GM18507 (cell line): ENCODE measurements at regions not wholly inside any gene's neighbourhood (a gene's known extent, or its start where the extent isn't known, plus 50 kb on each side); places are given as distances from the start of the nearest gene placed in this dataset.
"Not testable (repeated sequence)": the region's sequence is repeated elsewhere in the genome, so short reads cannot be mapped to it uniquely, and the experiment has no call there.

ENCODE experiments used
- DNase-seq: peaks from one replicate; pipeline ENCODE4 v3.0.0; 2011; ENCODE audit warnings: low read depth; ENCODE audit not compliant: insufficient read length; ENCODE audit errors: extremely low spot score
- FAIRE-seq: peaks from 2 replicates; lab custom pipeline; 2011; peaks lifted over from hg19 to GRCh38; lab: Jason Lieb, UNC

DNA sequence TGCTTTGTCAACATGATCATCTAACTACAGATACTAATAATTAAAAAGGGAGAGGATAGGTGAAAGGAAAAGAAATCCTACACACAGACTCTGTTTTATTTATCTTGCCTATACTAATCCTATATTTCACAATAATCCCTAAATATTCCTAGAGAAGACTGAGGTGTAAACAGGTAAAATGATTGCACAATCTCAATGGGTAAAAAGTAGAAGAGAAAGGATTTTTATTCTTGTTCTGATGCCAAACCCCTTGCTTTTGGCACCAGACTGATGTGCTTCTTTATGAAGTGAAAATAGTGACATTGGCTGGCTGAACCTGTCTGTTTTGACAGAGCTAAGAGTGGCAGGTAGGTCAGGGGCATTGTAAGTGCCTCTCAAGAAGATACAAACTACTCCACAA is 101.9 kb upstream of the ZPLD1 start:
- FAIRE-seq (no peak), DNase-seq (no peak)

DNA sequence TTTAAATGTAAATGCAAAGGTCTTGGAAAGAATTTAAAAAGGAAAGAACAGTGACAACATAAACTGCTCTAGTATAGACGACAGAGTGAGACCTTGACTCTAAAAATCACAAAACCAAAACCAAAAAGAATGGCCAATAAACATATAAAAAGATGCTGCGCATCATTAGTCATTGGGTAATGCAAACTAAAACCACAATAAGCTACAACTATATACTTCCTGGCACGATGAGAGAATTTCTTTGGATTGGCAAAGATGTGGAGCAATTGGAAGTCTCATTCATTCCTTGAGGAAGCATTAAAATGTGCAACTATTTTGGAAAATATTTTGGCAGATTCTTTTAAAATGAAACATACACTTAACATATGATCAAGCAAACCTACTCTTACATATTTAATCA is 98.7 kb upstream of the ZPLD1 start:
- no peak for FAIRE-seq

DNA sequence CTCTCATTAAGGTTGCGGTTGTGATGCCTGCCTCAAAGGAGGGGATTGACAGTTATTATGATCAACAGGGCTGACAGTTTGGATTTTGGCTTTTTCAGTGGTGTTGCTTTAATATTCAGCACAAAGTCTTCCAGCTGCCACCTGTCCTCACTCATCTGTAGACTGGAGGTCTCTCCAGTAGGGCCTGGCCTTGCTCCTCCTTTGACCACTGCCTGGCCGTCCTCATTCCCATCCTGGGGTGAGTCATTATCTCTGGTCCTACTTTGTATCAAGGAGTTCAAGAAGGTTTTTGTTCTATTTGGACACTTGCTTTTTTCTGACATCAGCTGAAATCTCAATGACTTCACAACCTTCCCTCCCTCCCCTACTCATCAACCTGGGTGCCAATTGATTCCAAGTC is 95.1 kb upstream of the ZPLD1 start:
- no peak for FAIRE-seq
- DNase-seq, result no peak

More for the DNA sequence above, 98.7 kb upstream of the ZPLD1 start:
- no peak for DNase-seq

- DNase-seq (no peak), FAIRE-seq (no peak)
These were observed 87.9 kb upstream of the ZPLD1 start for GRCh38 chr3:102346897-102347296.

DNA sequence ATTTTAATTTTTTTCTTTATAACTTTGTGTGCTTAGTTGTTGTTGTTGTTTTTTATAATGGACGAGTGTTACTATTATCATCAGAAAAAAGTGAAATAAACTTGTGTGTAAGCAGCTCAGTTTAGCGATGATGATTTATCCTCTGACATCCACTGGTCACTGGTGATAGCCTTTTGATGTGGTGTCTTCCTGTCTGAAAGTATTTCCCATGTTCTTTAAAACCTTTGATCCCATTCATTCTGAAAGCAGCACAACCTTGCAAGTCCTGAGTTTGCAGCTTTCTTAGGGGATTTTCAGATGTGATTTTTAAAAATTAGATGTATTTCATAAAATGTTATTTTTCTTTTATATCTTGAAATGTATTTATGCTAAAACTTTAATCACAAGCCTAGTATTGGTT is 85.9 kb upstream of the ZPLD1 start:
- DNase-seq, result no peak
- no peak for FAIRE-seq

DNA sequence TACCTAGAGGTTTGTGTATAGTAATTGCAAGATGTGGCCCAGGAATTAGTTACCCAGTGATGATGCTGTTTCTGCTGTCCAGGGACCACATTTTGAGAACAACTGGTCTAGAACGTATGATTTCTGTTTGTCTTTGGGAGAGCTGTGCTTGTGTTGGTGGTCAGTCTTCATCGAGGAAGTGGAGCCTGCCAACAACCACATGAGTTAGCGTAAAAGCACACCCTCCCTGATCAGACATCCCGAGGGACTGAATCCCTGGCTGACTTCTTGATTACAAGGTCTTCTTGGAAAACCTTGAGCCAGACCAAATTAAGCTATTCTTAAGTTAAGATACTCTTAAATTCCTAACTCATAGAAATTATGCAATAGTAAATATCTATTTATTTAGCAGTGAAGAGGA is 81.7 kb upstream of the ZPLD1 start:
- no peak for DNase-seq
- FAIRE-seq, result no peak

DNA sequence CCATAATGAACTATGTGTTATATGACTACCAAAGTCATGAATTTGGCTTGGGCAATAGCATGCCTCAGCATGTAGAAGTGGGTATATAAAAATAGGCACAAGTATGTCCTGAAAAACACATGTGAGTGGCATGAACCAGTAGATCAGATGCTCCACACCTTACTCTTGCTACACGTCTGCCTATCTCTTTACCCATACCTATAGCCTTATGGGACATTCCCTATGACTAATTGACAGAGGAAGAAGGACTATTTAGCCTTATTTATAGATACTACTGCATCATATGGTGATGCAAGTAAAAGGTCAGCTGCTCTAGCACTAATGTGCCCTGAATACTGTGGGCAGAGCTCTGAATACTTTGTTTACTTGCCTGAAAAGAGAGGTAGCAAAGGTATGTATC is 81.0 kb upstream of the ZPLD1 start:
- FAIRE-seq, result no peak
- no peak for DNase-seq

DNA sequence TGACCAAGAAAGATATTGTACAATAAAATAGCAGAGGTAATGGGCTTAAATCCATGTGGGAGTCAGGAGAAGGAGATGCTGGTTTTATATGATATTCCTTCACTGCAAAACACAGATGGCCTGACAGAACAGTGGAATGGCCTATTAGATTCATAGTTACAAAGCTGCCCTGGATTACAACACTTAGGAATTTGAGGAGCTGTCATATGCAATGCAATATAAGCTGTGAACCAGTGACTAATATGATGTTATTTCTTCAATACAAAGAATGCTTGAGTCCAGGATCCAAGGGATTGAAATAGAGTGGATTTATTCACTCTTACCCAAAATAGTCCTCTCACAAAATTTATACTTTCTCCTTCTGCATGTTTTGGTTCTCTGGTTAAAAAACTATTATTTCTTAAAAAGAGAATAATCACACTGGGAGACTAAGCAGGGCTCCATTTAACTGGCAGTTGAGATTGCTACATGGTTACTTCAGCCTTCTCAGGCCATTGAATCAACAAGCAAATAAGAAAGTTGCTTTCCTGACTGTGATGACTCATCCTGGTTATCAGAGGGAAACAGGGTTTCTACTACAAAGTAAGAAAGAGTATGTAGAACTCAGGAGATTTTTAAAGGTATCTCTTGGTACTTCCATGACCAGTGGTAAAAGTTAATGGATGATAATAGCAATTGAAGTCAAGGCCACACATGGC is 79.8 kb upstream of the ZPLD1 start:
- FAIRE-seq (no peak), DNase-seq (no peak)

DNA sequence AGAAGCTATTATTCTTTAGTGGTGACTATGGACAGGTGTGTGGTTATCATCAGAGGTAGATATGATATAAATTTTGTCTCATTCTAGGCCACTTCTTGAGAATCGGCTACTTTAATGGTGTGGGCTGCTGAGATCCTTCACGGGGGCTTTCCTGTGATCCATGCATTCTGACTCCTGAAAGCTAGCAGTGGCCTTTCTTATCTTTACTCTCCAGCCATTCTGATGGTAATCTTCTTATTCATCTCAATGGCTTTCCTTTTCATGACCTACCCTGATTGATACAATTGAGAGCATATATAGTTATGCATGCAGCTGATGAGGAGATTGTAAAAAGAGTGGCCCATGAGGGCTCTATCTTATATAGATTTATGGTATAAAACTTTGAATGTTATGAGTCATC is 78.3 kb upstream of the ZPLD1 start:
- FAIRE-seq, result no peak
- no peak for DNase-seq

GRCh38 chr3:102357313-102357712 is 77.5 kb upstream of the ZPLD1 start:
- FAIRE-seq, DNase-seq: not testable (repeated sequence)

DNA sequence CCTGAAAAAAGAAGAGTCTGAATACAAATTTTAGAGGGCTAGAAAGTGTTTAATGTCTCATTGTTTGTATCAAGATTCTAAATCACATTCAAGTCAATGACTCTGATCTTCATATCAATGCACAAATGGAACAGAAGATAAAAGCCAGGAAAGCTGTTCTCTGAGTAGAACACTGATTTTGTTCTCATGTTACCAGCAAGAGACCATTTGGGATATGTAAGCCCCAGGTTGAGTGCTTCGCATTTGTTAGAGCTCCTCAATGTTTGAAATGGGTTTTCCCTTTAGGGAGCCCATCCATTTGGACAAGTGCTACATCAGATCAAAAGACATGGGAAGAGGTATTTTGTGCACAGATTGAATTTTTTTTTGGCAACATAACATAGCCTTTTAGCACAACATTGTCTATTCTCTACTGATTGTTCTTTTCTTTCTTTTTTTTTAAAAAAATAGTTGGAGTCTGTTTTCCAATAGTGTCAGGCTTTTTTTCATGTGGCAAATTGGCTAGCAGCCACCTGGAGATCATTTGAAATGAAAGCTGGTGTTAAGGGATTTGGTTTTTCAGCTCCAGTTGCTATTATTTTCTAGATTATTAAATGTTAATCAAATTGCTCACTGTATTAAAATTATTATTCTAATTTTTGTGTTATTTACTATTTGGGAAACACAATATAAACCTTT is 74.5 kb upstream of the ZPLD1 start:
- FAIRE-seq (no peak), DNase-seq (no peak)

DNA sequence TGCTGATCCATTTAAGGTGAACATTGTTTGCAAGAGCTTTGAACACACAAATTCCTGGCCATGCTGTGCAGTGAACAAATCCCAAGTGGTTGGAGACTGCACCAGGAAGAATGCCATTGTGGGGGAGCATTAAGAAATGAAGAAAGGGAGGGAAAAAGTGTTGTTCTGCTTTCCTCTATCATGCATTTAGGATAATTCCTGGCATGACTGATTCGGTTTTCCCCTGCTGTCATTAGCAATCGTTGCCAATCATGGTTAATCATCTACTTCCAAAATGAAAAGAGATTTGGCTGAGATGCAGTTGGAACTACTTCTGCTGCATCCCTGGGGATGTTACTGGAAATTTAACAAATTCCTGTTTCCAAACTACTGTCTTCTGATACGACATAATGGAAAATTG is 73.7 kb upstream of the ZPLD1 start:
- DNase-seq, result no peak
- no peak for FAIRE-seq

GRCh38 chr3:102366116-102366515 is 68.7 kb upstream of the ZPLD1 start:
- not testable (repeated sequence) for FAIRE-seq, DNase-seq

- DNase-seq (no peak), FAIRE-seq (no peak)
These were observed 59.8 kb upstream of the ZPLD1 start for GRCh38 chr3:102374863-102375634.

DNA sequence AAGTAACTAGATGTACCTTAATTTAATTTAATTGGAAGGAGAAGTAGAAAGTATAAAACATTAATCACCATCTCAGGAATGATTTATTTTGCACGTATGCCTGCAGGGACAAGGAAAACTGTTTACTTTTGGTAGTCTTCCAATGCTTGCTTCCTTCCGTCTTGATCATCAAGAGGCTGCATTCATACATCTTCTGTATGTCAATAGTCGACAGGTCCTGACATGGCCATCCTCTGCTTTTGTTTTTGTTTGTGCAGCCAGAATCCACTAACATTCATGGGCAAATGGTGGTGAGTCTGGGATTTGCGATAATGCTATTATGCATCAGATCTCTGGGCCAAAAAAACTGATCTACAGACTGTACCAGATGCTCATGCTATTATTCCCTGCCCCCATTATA is 56.6 kb upstream of the ZPLD1 start:
- FAIRE-seq (no peak), DNase-seq (no peak)

- DNase-seq, FAIRE-seq: not testable (repeated sequence)
These were observed 52.6 kb upstream of the ZPLD1 start for GRCh38 chr3:102382201-102382600.
